ENCODE measurements at regions not wholly inside any gene's neighbourhood (a gene's known extent, or its start where the extent isn't known, plus 50 kb on each side); places are given as distances from the start of the nearest gene placed in this dataset.

GRCh38 chr6:55696501-55696900, 117.5 kb upstream of the HMGCLL1 start:
- DNase-seq (ENCODE audit: low spot score), result no peak

- no peak for DNase-seq (ENCODE audit: low spot score)
These were observed 117.0 kb upstream of the HMGCLL1 start for GRCh38 chr6:55696041-55696440.

- DNase-seq (ENCODE audit: low spot score), result no peak
These were observed 115.8 kb upstream of the HMGCLL1 start for GRCh38 chr6:55694759-55695158.

GRCh38 chr6:55694148-55694547, 115.2 kb upstream of the HMGCLL1 start:
- peak; percentile 76 for DNase-seq (ENCODE audit: low spot score)

- no peak for DNase-seq (ENCODE audit: low spot score)
These were observed 100.5 kb upstream of the HMGCLL1 start for GRCh38 chr6:55679503-55679902.

GRCh38 chr6:55678330-55679224, 99.6 kb upstream of the HMGCLL1 start:
- no peak for DNase-seq (ENCODE audit: low spot score)

GRCh38 chr6:55676736-55677135, 97.7 kb upstream of the HMGCLL1 start:
- DNase-seq (ENCODE audit: low spot score), result no peak

GRCh38 chr6:55675941-55676340, 96.9 kb upstream of the HMGCLL1 start:
- no peak for DNase-seq (ENCODE audit: low spot score)

GRCh38 chr6:55674672-55675071, 95.7 kb upstream of the HMGCLL1 start:
- DNase-seq (ENCODE audit: low spot score), result no peak

GRCh38 chr6:55670850-55671413, 91.9 kb upstream of the HMGCLL1 start:
- DNase-seq (ENCODE audit: low spot score), result no peak

GRCh38 chr6:55669028-55669427, 90.0 kb upstream of the HMGCLL1 start:
- DNase-seq (ENCODE audit: low spot score), result no peak

GRCh38 chr6:55668591-55668990, 89.6 kb upstream of the HMGCLL1 start:
- DNase-seq (ENCODE audit: low spot score), result no peak

GRCh38 chr6:55667341-55667740, 88.3 kb upstream of the HMGCLL1 start:
- DNase-seq (ENCODE audit: low spot score), result no peak

- no peak for DNase-seq (ENCODE audit: low spot score)
These were observed 87.7 kb upstream of the HMGCLL1 start for GRCh38 chr6:55666606-55667225.

- no peak for DNase-seq (ENCODE audit: low spot score)
These were observed 87.0 kb upstream of the HMGCLL1 start for GRCh38 chr6:55666037-55666436.

GRCh38 chr6:55664591-55665587, 85.9 kb upstream of the HMGCLL1 start:
- no peak for DNase-seq (ENCODE audit: low spot score)

- DNase-seq (ENCODE audit: low spot score), result no peak
These were observed 84.9 kb upstream of the HMGCLL1 start for GRCh38 chr6:55663914-55664313.

GRCh38 chr6:55659304-55659703, 80.3 kb upstream of the HMGCLL1 start:
- DNase-seq (ENCODE audit: low spot score), result no peak

- DNase-seq (ENCODE audit: low spot score), result no peak
These were observed 75.5 kb upstream of the HMGCLL1 start for GRCh38 chr6:55654445-55654844.

- no peak for DNase-seq (ENCODE audit: low spot score)
These were observed 73.4 kb upstream of the HMGCLL1 start for GRCh38 chr6:55652429-55652828.

- DNase-seq (ENCODE audit: low spot score), result no peak
These were observed 72.0 kb upstream of the HMGCLL1 start for GRCh38 chr6:55651015-55651414.

- no peak for DNase-seq (ENCODE audit: low spot score)
These were observed 64.9 kb upstream of the HMGCLL1 start for GRCh38 chr6:55643861-55644260.

Data from A172 (cell line).